B cell (primary cell): ENCODE measurements at regions not wholly inside any gene's neighbourhood (a gene's known extent, or its start where the extent isn't known, plus 50 kb on each side); places are given as distances from the start of the nearest gene placed in this dataset.

Experiments
- EZH2 ChIP-seq: IDR thresholded peaks from 2 replicates; pipeline ENCODE4 v1.6.1; 2012; ENCODE audit warnings: borderline replicate concordance, low read depth, mild to moderate bottlenecking, moderate library complexity, low read length; ENCODE audit not compliant: insufficient read depth, poor library complexity, severe bottlenecking
- TF ChIP-seq, protein P1 (sequence below): fragments of 200-600 bp; IDR thresholded peaks from one replicate; pipeline ENCODE4 v1.8.0; 2022; ENCODE audit warnings: antibody characterized with exemption, mild to moderate bottlenecking

DNA sequence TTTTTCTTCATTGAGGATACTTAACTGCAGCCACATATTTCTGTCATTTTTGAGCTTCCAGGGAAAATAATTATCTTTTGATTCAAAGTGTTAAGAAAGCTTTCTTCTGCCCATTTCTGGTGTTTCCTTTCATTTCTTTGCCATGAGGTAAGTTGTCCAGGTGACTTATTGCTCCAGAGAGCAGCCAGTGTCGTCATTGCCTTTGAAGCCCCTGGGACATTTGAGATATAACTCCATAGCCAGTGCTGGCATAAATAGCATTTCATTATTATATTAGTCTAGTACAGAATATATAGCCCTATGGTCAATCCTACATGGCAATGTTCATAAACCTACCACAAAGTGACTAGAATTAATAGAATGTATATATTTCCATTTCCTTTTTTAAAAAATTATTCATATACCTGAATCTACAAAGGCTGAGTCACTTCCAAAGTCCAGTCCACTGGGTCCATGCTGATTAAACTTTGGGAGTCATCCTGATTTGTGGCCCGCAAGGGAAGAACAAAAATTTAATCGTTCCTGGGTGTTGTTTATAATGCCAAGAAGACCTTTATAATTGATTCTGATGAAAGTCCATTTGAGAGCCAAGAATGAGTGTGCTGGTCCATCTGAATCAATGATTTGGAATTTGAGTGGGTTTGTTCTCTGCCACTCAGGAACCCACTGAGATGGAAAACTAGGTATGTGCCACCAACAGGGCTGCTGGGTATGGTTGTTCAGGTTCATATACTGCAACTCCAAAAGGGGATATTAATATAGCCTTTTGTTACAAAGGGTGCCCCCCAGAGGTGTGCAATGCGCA is 221.8 kb upstream of the PLXNA2 start:
- TF ChIP-seq, protein P1, sequence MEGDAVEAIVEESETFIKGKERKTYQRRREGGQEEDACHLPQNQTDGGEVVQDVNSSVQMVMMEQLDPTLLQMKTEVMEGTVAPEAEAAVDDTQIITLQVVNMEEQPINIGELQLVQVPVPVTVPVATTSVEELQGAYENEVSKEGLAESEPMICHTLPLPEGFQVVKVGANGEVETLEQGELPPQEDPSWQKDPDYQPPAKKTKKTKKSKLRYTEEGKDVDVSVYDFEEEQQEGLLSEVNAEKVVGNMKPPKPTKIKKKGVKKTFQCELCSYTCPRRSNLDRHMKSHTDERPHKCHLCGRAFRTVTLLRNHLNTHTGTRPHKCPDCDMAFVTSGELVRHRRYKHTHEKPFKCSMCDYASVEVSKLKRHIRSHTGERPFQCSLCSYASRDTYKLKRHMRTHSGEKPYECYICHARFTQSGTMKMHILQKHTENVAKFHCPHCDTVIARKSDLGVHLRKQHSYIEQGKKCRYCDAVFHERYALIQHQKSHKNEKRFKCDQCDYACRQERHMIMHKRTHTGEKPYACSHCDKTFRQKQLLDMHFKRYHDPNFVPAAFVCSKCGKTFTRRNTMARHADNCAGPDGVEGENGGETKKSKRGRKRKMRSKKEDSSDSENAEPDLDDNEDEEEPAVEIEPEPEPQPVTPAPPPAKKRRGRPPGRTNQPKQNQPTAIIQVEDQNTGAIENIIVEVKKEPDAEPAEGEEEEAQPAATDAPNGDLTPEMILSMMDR: no peak
- no peak for TF ChIP-seq EZH2
